GM13976 (cell line): ENCODE measurements at regions not wholly inside any gene's neighbourhood (a gene's known extent, or its start where the extent isn't known, plus 50 kb on each side); places are given as distances from the start of the nearest gene placed in this dataset.

ENCODE experiments used
- DNase-seq: peaks from one replicate; pipeline ENCODE4 v3.0.0; 2012; ENCODE audit warnings: low spot score
- CTCF ChIP-seq: IDR thresholded peaks from 2 replicates; pipeline ENCODE4 v1.5.1; 2012; ENCODE audit warnings: borderline replicate concordance, mild to moderate bottlenecking; ENCODE audit not compliant: insufficient read depth; ENCODE audit errors: extremely low read depth, missing control alignments, control extremely low read depth
- in situ Hi-C: fragments of 300-500 bp; cut with MboI; formaldehyde crosslinking; loops from one replicate; pipeline ENCODE4 v1.12.0; 2022; ENCODE audit warnings: low sequenced_read_pairs, mixed read lengths, inconsistent platforms; ENCODE audit not compliant: unreplicated experiment

GRCh38 chrX:113651306-113651705 lies 810.7 kb upstream of the AMOT start:
- TF ChIP-seq CTCF: no peak
- in situ Hi-C loops: no loop called here
- DNase-seq: no peak

GRCh38 chrX:113644426-113644825 lies 803.8 kb upstream of the AMOT start:
- in situ Hi-C loops: no loop called here
- no peak for DNase-seq
- no peak for TF ChIP-seq CTCF

- in situ Hi-C loops: no loop called here
- no peak for DNase-seq
- TF ChIP-seq CTCF: no peak
Observed at GRCh38 chrX:113634565-113634964, 793.9 kb upstream of the AMOT start.

GRCh38 chrX:113629326-113629725 lies 788.7 kb upstream of the AMOT start:
- TF ChIP-seq CTCF: no peak
- no peak for DNase-seq
- in situ Hi-C loops: no loop called here

- TF ChIP-seq CTCF: no peak
- DNase-seq: no peak
- in situ Hi-C loops: no loop called here
Observed at GRCh38 chrX:113594123-113594841, 753.7 kb upstream of the AMOT start.

GRCh38 chrX:113586281-113586898 lies 745.8 kb upstream of the AMOT start:
- TF ChIP-seq CTCF: no peak
- in situ Hi-C loops: no loop called here
- DNase-seq: no peak
